22Rv1 (cell line): ENCODE measurements at regions not wholly inside any gene's neighbourhood (a gene's known extent, or its start where the extent isn't known, plus 50 kb on each side); places are given as distances from the start of the nearest gene placed in this dataset.

Experiments
- CTCF ChIP-seq: fragments of 450-650 bp; IDR thresholded peaks from 2 replicates; pipeline ENCODE4 v1.5.1; 2017; ENCODE audit warnings: mild to moderate bottlenecking
- ZFX ChIP-seq: fragments of 450-650 bp; IDR thresholded peaks from 2 replicates; pipeline ENCODE4 v1.6.1; 2017; ENCODE audit warnings: antibody characterized with exemption, borderline replicate concordance

- TF ChIP-seq CTCF (no peak), ZFX (no peak)
Measured at GRCh38 chr3:83035704-83036010, 1274.2 kb upstream of the GBE1 start.
